GM12878 (cell line): ENCODE measurements at regions not wholly inside any gene's neighbourhood (a gene's known extent, or its start where the extent isn't known, plus 50 kb on each side); places are given as distances from the start of the nearest gene placed in this dataset.

Experiments
- ATAC-seq: fragments of 200-7000 bp; cut with Tn5 transposase; 3 replicates; pipeline ENCODE4 v1.9.1; 2020; ENCODE audit warnings: mild to moderate bottlenecking, moderate library complexity
- BruUV-seq: library from RNA; stranded (reverse); fragments of 400-500 nt; replicated peaks from 2 replicates; lab custom pipeline; 2021; lab: Mats Ljungman, UMichigan
- CTCF ChIA-PET: fragments of 300-600 bp; sonication (Branson Sonifier 250); formaldehyde crosslinking; extraction: SDS; loops from one replicate; lab custom pipeline; 2021; ENCODE audit warnings: inconsistent platforms; lab: Yijun Ruan, JAX
- POLR2A ChIA-PET: fragments of 350-600 bp; formaldehyde crosslinking; extraction: SDS; loops from one replicate; lab custom pipeline; 2021; ENCODE audit warnings: inconsistent platforms; lab: Charles Lee
- RAD21 ChIA-PET: fragments of 300-600 bp; sonication (Branson Sonifier 250); formaldehyde crosslinking; loops from one replicate; lab custom pipeline; 2023; ENCODE audit warnings: antibody characterized with exemption; ENCODE audit not compliant: unreplicated experiment; lab: Charles Lee
- SMC1A ChIA-PET: fragments of 300-600 bp; sonication (Branson Sonifier 250); formaldehyde crosslinking; loops from one replicate; lab custom pipeline; 2023; ENCODE audit not compliant: unreplicated experiment, uncharacterized antibody; lab: Charles Lee
- DNase-seq: peaks from one replicate; pipeline ENCODE4 v3.0.0-alpha.2; 2011; ENCODE audit warnings: low read depth, low spot score
- FAIRE-seq: peaks from 3 replicates; lab custom pipeline; 2011; peaks lifted over from hg19 to GRCh38; lab: Jason Lieb, UNC
- H2AFZ ChIP-seq: 2 replicates; pipeline ENCODE4 v1.6.0; 2011; ENCODE audit warnings: low read depth, low read length, control low read depth; ENCODE audit not compliant: control insufficient read depth
- H3K27ac ChIP-seq: 2 replicates; pipeline ENCODE4 v1.5.1; 2011; ENCODE audit warnings: control low read depth; ENCODE audit not compliant: control insufficient read depth, insufficient read depth
- H3K27me3 ChIP-seq, 2 experiments: replicated peaks in 1 of 2; 2 replicates each; pipeline versions ENCODE4 v1.6.0 to v1.6.1; 2011; ENCODE audit warnings: low read length in 1 of 2; ENCODE audit not compliant: control insufficient read depth in 2 of 2, insufficient read depth in 2 of 2
- H3K36me3 ChIP-seq, 2 experiments: 2 replicates each; pipeline ENCODE4 v1.5.1; 2011; ENCODE audit warnings: low read length in 1 of 2; ENCODE audit not compliant: control insufficient read depth in 2 of 2, insufficient read depth in 2 of 2
- H3K4me1 ChIP-seq: 2 replicates; pipeline ENCODE4 v1.6.1; 2011; ENCODE audit warnings: mild to moderate bottlenecking, low read length, moderate library complexity, mixed read lengths; ENCODE audit not compliant: control insufficient read depth, insufficient read depth
- H3K4me2 ChIP-seq: 2 replicates; pipeline ENCODE4 v1.6.0; 2011; ENCODE audit warnings: control low read depth; ENCODE audit not compliant: control insufficient read depth, insufficient read depth
- H3K4me3 ChIP-seq: fragments of 200-600 bp; sonication (generic); 2 replicates; pipeline ENCODE4 v1.5.1; 2016
- H3K79me2 ChIP-seq: 2 replicates; pipeline ENCODE4 v1.6.0; 2011; ENCODE audit warnings: low read length; ENCODE audit not compliant: control insufficient read depth, insufficient read depth
- H3K9ac ChIP-seq: 2 replicates; pipeline ENCODE4 v1.8.0; 2011; ENCODE audit warnings: low read length, control low read depth, mixed read lengths; ENCODE audit not compliant: control insufficient read depth, insufficient read depth
- H3K9me3 ChIP-seq: replicated peaks from 3 replicates; pipeline ENCODE4 v1.5.1; 2011; ENCODE audit warnings: mild to moderate bottlenecking, low read length; ENCODE audit not compliant: control insufficient read depth, insufficient read depth
- H4K20me1 ChIP-seq: 2 replicates; pipeline ENCODE4 v1.6.0; 2011; ENCODE audit not compliant: control insufficient read depth, insufficient read depth
- BCL11A ChIP-seq: IDR thresholded peaks from 2 replicates; pipeline ENCODE4 v1.6.1; 2011; ENCODE audit warnings: low read depth, low read length
- CEBPB ChIP-seq, 2 experiments: fragments of 150-350 bp in 1 of 2; IDR thresholded peaks; 2 replicates each; pipeline ENCODE4 v1.6.1; 2012 to 2014; ENCODE audit warnings: low read depth in 2 of 2, low read length in 2 of 2, borderline replicate concordance in 1 of 2, inconsistent platforms in 1 of 2
- NFYB ChIP-seq: IDR thresholded peaks from 2 replicates; pipeline ENCODE4 v1.6.1; 2011; ENCODE audit warnings: low read depth, mild to moderate bottlenecking, low read length, improper control_type of control experiment, moderate library complexity; ENCODE audit not compliant: insufficient read depth
- NR2F1 ChIP-seq: fragments of 450-650 bp; conservative IDR thresholded peaks from 2 replicates; pipeline ENCODE4 v1.6.1; 2017; ENCODE audit warnings: mild to moderate bottlenecking
- PAX8 ChIP-seq: fragments of 450-650 bp; IDR thresholded peaks from 2 replicates; pipeline ENCODE4 v1.6.1; 2017; ENCODE audit warnings: mild to moderate bottlenecking, moderate library complexity
- POLR2A ChIP-seq: IDR thresholded peaks from 2 replicates; pipeline ENCODE4 v1.6.1; 2011; ENCODE audit warnings: low read depth, mild to moderate bottlenecking, low read length
- SP1 ChIP-seq: IDR thresholded peaks from one replicate; pipeline ENCODE4 v1.6.1; 2011; ENCODE audit warnings: low read depth, low read length
- SREBF1 ChIP-seq: IDR thresholded peaks from 2 replicates; pipeline ENCODE4 v1.6.1; 2012; ENCODE audit warnings: mild to moderate bottlenecking, low read length
- TBL1XR1 ChIP-seq: IDR thresholded peaks from 2 replicates; pipeline ENCODE4 v1.6.1; 2012; ENCODE audit warnings: low read depth, low read length, improper control_type of control experiment
- ZSCAN29 ChIP-seq: fragments of 450-650 bp; IDR thresholded peaks from 2 replicates; pipeline ENCODE4 v1.6.1; 2017; ENCODE audit warnings: mild to moderate bottlenecking, moderate library complexity
- WGBS: methylation state at CpG from one replicate; pipeline ENCODE4 v1.1.6; 2016; ENCODE audit warnings: low lambda C conversion rate; ENCODE audit not compliant: insufficient replicate concordance, insufficient coverage; ENCODE audit errors: missing lambda C conversion rate; 5-methylcytosine and 5-hydroxymethylcytosine counted together
- in situ Hi-C: fragments of 300-500 bp; cut with MboI; formaldehyde crosslinking; loops from 9 replicates; pipeline ENCODE4 v1.14.3; 2018; ENCODE audit warnings: mixed read lengths
- intact Hi-C: fragments of 100-400 bp; cut with micrococcal nuclease; formaldehyde crosslinking; loops from one replicate; pipeline ENCODE4 v1.14.2; 2022; ENCODE audit not compliant: unreplicated experiment
- TF ChIP-seq, protein P1 (sequence below): IDR thresholded peaks from 2 replicates; pipeline ENCODE4 v1.6.1; 2012; ENCODE audit warnings: mild to moderate bottlenecking, low read depth, low read length
- TF ChIP-seq, protein P2 (sequence below): fragments of 450-650 bp; conservative IDR thresholded peaks from 2 replicates; pipeline ENCODE4 v1.6.1; 2017; ENCODE audit warnings: mild to moderate bottlenecking, moderate library complexity
- TF ChIP-seq, protein P3 (sequence below): fragments of 450-650 bp; IDR thresholded peaks from 2 replicates; pipeline ENCODE4 v1.6.1; 2018; ENCODE audit warnings: mild to moderate bottlenecking, low read depth, moderate library complexity; ENCODE audit not compliant: partially characterized antibody
- TF ChIP-seq, protein P4 (sequence below): IDR thresholded peaks from 2 replicates; pipeline ENCODE4 v1.6.1; 2012; ENCODE audit warnings: low read depth, low read length, improper control_type of control experiment

DNA sequence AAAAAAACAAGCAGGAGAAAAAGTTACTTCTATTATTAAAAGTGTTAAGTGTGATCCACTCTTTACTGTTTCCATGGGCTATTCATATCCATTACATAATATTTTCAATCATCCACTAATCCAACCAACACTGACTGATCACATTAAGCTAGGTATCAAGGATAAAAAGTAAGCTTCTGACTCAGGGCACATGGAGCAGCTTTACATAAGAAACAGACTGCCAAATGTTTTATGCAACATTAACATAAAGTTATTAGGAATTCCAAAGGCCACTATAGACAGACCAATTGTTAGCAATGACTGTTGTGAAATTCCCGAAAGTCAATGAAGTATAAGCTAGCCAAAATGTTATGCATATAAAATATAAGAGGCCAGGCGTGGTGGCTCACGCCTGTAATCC lies 277.6 kb downstream of the ZEB2 start:
- Histone ChIP-seq H2AFZ (no peak overlapping the region), H4K20me1 (no peaks in the 10 kb centered on the region), H3K4me2 (no peak overlapping the region), H3K36me3 (no peaks in the 10 kb centered on the region), H3K9ac (no peak overlapping the region), H3K27ac (peak overlapping the region; percentile 78), H3K9me3 (no peaks in the 10 kb centered on the region), H3K79me2 (no peaks in the 10 kb centered on the region; the same call in 1 of the 2 replicates), H3K27me3 (no peaks in the 10 kb centered on the region), H3K4me3 (no peak overlapping the region), H3K4me1 (peaks cover 33% of the 10 kb centered on the region)
- ChIA-PET SMC1A (interaction anchor here (0.7 to 6.3 kb wide), 28 partner anchors 9 to 748 kb away, joined by 3 to 68 read pairs (median 6); a partner anchor contains a TSS), CTCF (interaction anchor here (0.8 to 3.4 kb wide), 9 partner anchors 8 to 278 kb away, joined by 3 to 11 read pairs (median 4); no protein-coding TSS in a partner anchor), RAD21 (interaction anchor here (0.7 to 3.3 kb wide), 18 partner anchors 11 to 207 kb away, joined by 3 to 20 read pairs (median 5); no protein-coding TSS in a partner anchor), POLR2A (interaction anchor here (0.6 to 2.3 kb wide), 10 partner anchors 9 to 246 kb away, joined by 3 to 9 read pairs (median 3); no protein-coding TSS in a partner anchor)
- no peak for ATAC-seq
- TF ChIP-seq PAX8 = no peak
- no peak for TF ChIP-seq SREBF1
- TF ChIP-seq, protein P1, sequence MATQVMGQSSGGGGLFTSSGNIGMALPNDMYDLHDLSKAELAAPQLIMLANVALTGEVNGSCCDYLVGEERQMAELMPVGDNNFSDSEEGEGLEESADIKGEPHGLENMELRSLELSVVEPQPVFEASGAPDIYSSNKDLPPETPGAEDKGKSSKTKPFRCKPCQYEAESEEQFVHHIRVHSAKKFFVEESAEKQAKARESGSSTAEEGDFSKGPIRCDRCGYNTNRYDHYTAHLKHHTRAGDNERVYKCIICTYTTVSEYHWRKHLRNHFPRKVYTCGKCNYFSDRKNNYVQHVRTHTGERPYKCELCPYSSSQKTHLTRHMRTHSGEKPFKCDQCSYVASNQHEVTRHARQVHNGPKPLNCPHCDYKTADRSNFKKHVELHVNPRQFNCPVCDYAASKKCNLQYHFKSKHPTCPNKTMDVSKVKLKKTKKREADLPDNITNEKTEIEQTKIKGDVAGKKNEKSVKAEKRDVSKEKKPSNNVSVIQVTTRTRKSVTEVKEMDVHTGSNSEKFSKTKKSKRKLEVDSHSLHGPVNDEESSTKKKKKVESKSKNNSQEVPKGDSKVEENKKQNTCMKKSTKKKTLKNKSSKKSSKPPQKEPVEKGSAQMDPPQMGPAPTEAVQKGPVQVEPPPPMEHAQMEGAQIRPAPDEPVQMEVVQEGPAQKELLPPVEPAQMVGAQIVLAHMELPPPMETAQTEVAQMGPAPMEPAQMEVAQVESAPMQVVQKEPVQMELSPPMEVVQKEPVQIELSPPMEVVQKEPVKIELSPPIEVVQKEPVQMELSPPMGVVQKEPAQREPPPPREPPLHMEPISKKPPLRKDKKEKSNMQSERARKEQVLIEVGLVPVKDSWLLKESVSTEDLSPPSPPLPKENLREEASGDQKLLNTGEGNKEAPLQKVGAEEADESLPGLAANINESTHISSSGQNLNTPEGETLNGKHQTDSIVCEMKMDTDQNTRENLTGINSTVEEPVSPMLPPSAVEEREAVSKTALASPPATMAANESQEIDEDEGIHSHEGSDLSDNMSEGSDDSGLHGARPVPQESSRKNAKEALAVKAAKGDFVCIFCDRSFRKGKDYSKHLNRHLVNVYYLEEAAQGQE = no peak
- TF ChIP-seq, protein P2, sequence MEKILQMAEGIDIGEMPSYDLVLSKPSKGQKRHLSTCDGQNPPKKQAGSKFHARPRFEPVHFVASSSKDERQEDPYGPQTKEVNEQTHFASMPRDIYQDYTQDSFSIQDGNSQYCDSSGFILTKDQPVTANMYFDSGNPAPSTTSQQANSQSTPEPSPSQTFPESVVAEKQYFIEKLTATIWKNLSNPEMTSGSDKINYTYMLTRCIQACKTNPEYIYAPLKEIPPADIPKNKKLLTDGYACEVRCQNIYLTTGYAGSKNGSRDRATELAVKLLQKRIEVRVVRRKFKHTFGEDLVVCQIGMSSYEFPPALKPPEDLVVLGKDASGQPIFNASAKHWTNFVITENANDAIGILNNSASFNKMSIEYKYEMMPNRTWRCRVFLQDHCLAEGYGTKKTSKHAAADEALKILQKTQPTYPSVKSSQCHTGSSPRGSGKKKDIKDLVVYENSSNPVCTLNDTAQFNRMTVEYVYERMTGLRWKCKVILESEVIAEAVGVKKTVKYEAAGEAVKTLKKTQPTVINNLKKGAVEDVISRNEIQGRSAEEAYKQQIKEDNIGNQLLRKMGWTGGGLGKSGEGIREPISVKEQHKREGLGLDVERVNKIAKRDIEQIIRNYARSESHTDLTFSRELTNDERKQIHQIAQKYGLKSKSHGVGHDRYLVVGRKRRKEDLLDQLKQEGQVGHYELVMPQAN = no peak
- no peak for TF ChIP-seq NFYB
- TF ChIP-seq ZSCAN29 = no peak
- TF ChIP-seq, protein P3, sequence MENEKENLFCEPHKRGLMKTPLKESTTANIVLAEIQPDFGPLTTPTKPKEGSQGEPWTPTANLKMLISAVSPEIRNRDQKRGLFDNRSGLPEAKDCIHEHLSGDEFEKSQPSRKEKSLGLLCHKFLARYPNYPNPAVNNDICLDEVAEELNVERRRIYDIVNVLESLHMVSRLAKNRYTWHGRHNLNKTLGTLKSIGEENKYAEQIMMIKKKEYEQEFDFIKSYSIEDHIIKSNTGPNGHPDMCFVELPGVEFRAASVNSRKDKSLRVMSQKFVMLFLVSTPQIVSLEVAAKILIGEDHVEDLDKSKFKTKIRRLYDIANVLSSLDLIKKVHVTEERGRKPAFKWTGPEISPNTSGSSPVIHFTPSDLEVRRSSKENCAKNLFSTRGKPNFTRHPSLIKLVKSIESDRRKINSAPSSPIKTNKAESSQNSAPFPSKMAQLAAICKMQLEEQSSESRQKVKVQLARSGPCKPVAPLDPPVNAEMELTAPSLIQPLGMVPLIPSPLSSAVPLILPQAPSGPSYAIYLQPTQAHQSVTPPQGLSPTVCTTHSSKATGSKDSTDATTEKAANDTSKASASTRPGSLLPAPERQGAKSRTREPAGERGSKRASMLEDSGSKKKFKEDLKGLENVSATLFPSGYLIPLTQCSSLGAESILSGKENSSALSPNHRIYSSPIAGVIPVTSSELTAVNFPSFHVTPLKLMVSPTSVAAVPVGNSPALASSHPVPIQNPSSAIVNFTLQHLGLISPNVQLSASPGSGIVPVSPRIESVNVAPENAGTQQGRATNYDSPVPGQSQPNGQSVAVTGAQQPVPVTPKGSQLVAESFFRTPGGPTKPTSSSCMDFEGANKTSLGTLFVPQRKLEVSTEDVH = no peak
- TF ChIP-seq POLR2A = no peak
- TF ChIP-seq, protein P4, sequence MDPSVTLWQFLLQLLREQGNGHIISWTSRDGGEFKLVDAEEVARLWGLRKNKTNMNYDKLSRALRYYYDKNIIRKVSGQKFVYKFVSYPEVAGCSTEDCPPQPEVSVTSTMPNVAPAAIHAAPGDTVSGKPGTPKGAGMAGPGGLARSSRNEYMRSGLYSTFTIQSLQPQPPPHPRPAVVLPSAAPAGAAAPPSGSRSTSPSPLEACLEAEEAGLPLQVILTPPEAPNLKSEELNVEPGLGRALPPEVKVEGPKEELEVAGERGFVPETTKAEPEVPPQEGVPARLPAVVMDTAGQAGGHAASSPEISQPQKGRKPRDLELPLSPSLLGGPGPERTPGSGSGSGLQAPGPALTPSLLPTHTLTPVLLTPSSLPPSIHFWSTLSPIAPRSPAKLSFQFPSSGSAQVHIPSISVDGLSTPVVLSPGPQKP = no peak
- TF ChIP-seq TBL1XR1 = no peak
- TF ChIP-seq CEBPB (IDR thresholded peaks at IDR 0.05; ENCODE audit: borderline replicate concordance in 1 of 2, low read depth in 2 of 2, low read length in 2 of 2) = no peak
- TF ChIP-seq BCL11A = no peak
- TF ChIP-seq SP1 = no peak
- no peak for TF ChIP-seq NR2F1
- DNase-seq = no peak
- in situ Hi-C loops = no loop called here
- FAIRE-seq = no peak
- BruUV-seq = no TSS peak
- intact Hi-C loops = no loop called here
- WGBS = 100% methylated on average over 3 of the region's 3 CpGs
